Ishikawa (cell line): ENCODE measurements at regions not wholly inside any gene's neighbourhood (a gene's known extent, or its start where the extent isn't known, plus 50 kb on each side); places are given as distances from the start of the nearest gene placed in this dataset.

ENCODE experiments used
- CEBPB ChIP-seq: IDR thresholded peaks from 2 replicates; pipeline ENCODE4 v1.6.1; 2012
- CREB1 ChIP-seq: IDR thresholded peaks from 2 replicates; pipeline ENCODE4 v1.6.1; 2012; ENCODE audit warnings: low read depth
- EGR1 ChIP-seq: IDR thresholded peaks from 2 replicates; pipeline ENCODE4 v1.6.1; 2012
- EP300 ChIP-seq: IDR thresholded peaks from 2 replicates; pipeline ENCODE4 v1.6.1; 2012; ENCODE audit warnings: borderline replicate concordance
- FOXM1 ChIP-seq: IDR thresholded peaks from 2 replicates; pipeline ENCODE4 v1.6.1; 2012; ENCODE audit warnings: low read depth, borderline replicate concordance
- MAX ChIP-seq: IDR thresholded peaks from 2 replicates; pipeline ENCODE4 v1.6.1; 2012
- NFIC ChIP-seq: IDR thresholded peaks from 2 replicates; pipeline ENCODE4 v1.6.1; 2012
- RAD21 ChIP-seq: IDR thresholded peaks from 2 replicates; pipeline ENCODE4 v1.6.1; 2012; ENCODE audit warnings: low read depth
- REST ChIP-seq: IDR thresholded peaks from 2 replicates; pipeline ENCODE4 v1.6.1; 2012; ENCODE audit warnings: low read depth, mild to moderate bottlenecking
- TAF1 ChIP-seq: IDR thresholded peaks from 2 replicates; pipeline ENCODE4 v1.6.1; 2012; ENCODE audit warnings: low read depth, mild to moderate bottlenecking
- TCF12 ChIP-seq: IDR thresholded peaks from 2 replicates; pipeline ENCODE4 v1.6.1; 2012; ENCODE audit warnings: low read depth
- TEAD4 ChIP-seq: IDR thresholded peaks from 2 replicates; pipeline ENCODE4 v1.6.1; 2012
- USF1 ChIP-seq: IDR thresholded peaks from 2 replicates; pipeline ENCODE4 v1.6.1; 2012
- YY1 ChIP-seq: IDR thresholded peaks from 2 replicates; pipeline ENCODE4 v1.6.1; 2012; ENCODE audit warnings: low read depth
- ZBTB7A ChIP-seq: IDR thresholded peaks from 2 replicates; pipeline ENCODE4 v1.6.1; 2012; ENCODE audit warnings: low read depth

GRCh38 chr14:39740454-39740853 is 308.2 kb upstream of the FBXO33 start:
- TF ChIP-seq YY1 (no peak), TAF1 (no peak), RAD21 (no peak), USF1 (no peak), CEBPB (no peak)

GRCh38 chr14:39739796-39740195 is 307.6 kb upstream of the FBXO33 start:
- TF ChIP-seq MAX: no peak
- TF ChIP-seq CEBPB: no peak
- no peak for TF ChIP-seq NFIC
- TF ChIP-seq RAD21: no peak
- TF ChIP-seq REST: no peak
- no peak for TF ChIP-seq TEAD4
- no peak for TF ChIP-seq TCF12
- TF ChIP-seq EP300: no peak
- TF ChIP-seq FOXM1: no peak
- TF ChIP-seq USF1: no peak
- no peak for TF ChIP-seq TAF1
- TF ChIP-seq ZBTB7A: no peak
- no peak for TF ChIP-seq CREB1
- no peak for TF ChIP-seq EGR1
- TF ChIP-seq YY1: no peak

- TF ChIP-seq USF1 (no peak), TCF12 (no peak), EP300 (no peak), CREB1 (no peak), ZBTB7A (no peak), RAD21 (no peak), NFIC (no peak), FOXM1 (no peak), EGR1 (no peak), TAF1 (no peak), CEBPB (no peak), TEAD4 (no peak), REST (no peak), MAX (no peak), YY1 (no peak)
Observed at GRCh38 chr14:39734306-39734705, 302.1 kb upstream of the FBXO33 start.

- TF ChIP-seq CREB1: no peak
- no peak for TF ChIP-seq EGR1
- no peak for TF ChIP-seq MAX
- no peak for TF ChIP-seq TAF1
- no peak for TF ChIP-seq FOXM1
- TF ChIP-seq USF1: no peak
- no peak for TF ChIP-seq NFIC
- TF ChIP-seq RAD21: no peak
- no peak for TF ChIP-seq YY1
- TF ChIP-seq REST: no peak
- no peak for TF ChIP-seq ZBTB7A
- TF ChIP-seq CEBPB: no peak
Observed at GRCh38 chr14:39733741-39734140, 301.5 kb upstream of the FBXO33 start.
